Neural progenitor cell (in vitro differentiated cells): ENCODE measurements at regions not wholly inside any gene's neighbourhood (a gene's known extent, or its start where the extent isn't known, plus 50 kb on each side); places are given as distances from the start of the nearest gene placed in this dataset.
A peak's percentile ranks its signal among the peaks of the same experiment; 100 is the strongest.

ENCODE experiments used
- DNase-seq: peaks from one replicate; pipeline ENCODE4 v3.0.0-alpha.2; 2016; ENCODE audit warnings: low spot score
- H2AFZ ChIP-seq: fragments of 200-600 bp; sonication (generic); replicated peaks from 2 replicates; pipeline ENCODE4 v1.6.1; 2016; ENCODE audit warnings: antibody characterized with exemption
- H3F3A ChIP-seq: fragments of 200-600 bp; sonication (generic); 2 replicates; pipeline ENCODE4 v1.6.1; 2016; ENCODE audit warnings: antibody characterized with exemption, low read depth
- H3K27ac ChIP-seq: fragments of 200-600 bp; sonication (generic); 2 replicates; pipeline ENCODE4 v1.5.1; 2016; ENCODE audit warnings: mild to moderate bottlenecking
- H3K27me3 ChIP-seq: fragments of 200-600 bp; sonication (generic); 2 replicates; pipeline ENCODE4 v1.6.1; 2016; ENCODE audit warnings: mild to moderate bottlenecking, moderate library complexity
- H3K36me3 ChIP-seq: fragments of 200-600 bp; sonication (generic); 2 replicates; pipeline ENCODE4 v1.5.1; 2016
- H3K4me1 ChIP-seq: fragments of 200-600 bp; sonication (generic); 2 replicates; pipeline ENCODE4 v1.6.1; 2016; ENCODE audit warnings: mixed run types
- H3K4me2 ChIP-seq: fragments of 200-600 bp; sonication (generic); 2 replicates; pipeline ENCODE4 v1.6.1; 2016
- H3K4me3 ChIP-seq: fragments of 200-600 bp; sonication (generic); 2 replicates; pipeline ENCODE4 v1.5.1; 2016
- H3K79me2 ChIP-seq: fragments of 200-600 bp; sonication (generic); 2 replicates; pipeline ENCODE4 v1.6.1; 2016; ENCODE audit warnings: low read depth
- H3K9ac ChIP-seq: fragments of 200-600 bp; sonication (generic); 2 replicates; pipeline ENCODE4 v1.6.1; 2016
- H3K9me3 ChIP-seq: fragments of 200-600 bp; sonication (generic); 2 replicates; pipeline ENCODE4 v1.5.1; 2016; ENCODE audit warnings: low read depth
- H4K20me1 ChIP-seq: fragments of 200-600 bp; sonication (generic); 2 replicates; pipeline ENCODE4 v1.6.1; 2016; ENCODE audit warnings: low read depth
- H3K27ac Mint-ChIP-seq: 3 replicates; pipeline ENCODE4 v1.8.0; 2021; ENCODE audit warnings: mixed read lengths
- H3K27me3 Mint-ChIP-seq: 2 replicates; pipeline ENCODE4 v1.8.0; 2022; ENCODE audit warnings: low read depth, mild to moderate bottlenecking, inconsistent platforms, moderate library complexity, mixed read lengths; ENCODE audit not compliant: insufficient read depth
- H3K36me3 Mint-ChIP-seq: 3 replicates; pipeline ENCODE4 v1.8.0; 2021; ENCODE audit warnings: mixed read lengths
- H3K4me1 Mint-ChIP-seq: 3 replicates; pipeline ENCODE4 v1.8.0; 2021; ENCODE audit warnings: mixed read lengths
- H3K4me3 Mint-ChIP-seq: 3 replicates; pipeline ENCODE4 v1.8.0; 2021; ENCODE audit warnings: mild to moderate bottlenecking, moderate library complexity, mixed read lengths
- H3K9me3 Mint-ChIP-seq: 3 replicates; pipeline ENCODE4 v1.8.0; 2020; ENCODE audit warnings: mixed read lengths
- CTCF ChIP-seq: fragments of 200-600 bp; sonication (generic); IDR thresholded peaks from 2 replicates; pipeline ENCODE4 v1.5.1; 2017; ENCODE audit warnings: antibody characterized with exemption, mild to moderate bottlenecking
- EZH2 ChIP-seq: fragments of 200-600 bp; sonication (generic); IDR thresholded peaks from 2 replicates; pipeline ENCODE4 v1.6.1; 2017; ENCODE audit warnings: antibody characterized with exemption, mild to moderate bottlenecking, moderate library complexity
- EZH2phosphoT487 ChIP-seq: fragments of 200-600 bp; sonication (generic); IDR thresholded peaks from 2 replicates; pipeline ENCODE4 v1.6.1; 2017; ENCODE audit warnings: antibody characterized with exemption

GRCh38 chrX:20363275-20363674 is 96.6 kb upstream of the RPS6KA3 start:
- Histone ChIP-seq H3K9me3 (peaks cover 4% of the 10 kb centered on the region), H3K36me3 (no peaks in the 10 kb centered on the region), H3F3A (no peaks in the 10 kb centered on the region), H2AFZ (no peak overlapping the region), H4K20me1 (no peaks in the 10 kb centered on the region), H3K4me1 (peaks cover 19% of the 10 kb centered on the region), H3K79me2 (no peaks in the 10 kb centered on the region), H3K27ac (no peak overlapping the region), H3K4me3 (no peak overlapping the region), H3K27me3 (no peaks in the 10 kb centered on the region), H3K9ac (no peak overlapping the region), H3K4me2 (no peak overlapping the region)
- Mint-ChIP-seq H3K27ac (peak overlapping the region; percentile 22), H3K36me3 (no peaks in the 10 kb centered on the region), H3K4me3 (no peak overlapping the region), H3K9me3 (peaks cover 5% of the 10 kb centered on the region), H3K27me3 (peaks cover 4% of the 10 kb centered on the region), H3K4me1 (peaks cover 25% of the 10 kb centered on the region)
- TF ChIP-seq CTCF (no peak), EZH2 (no peak), EZH2phosphoT487 (no peak)
- no peak for DNase-seq

- Histone ChIP-seq H3K27me3 (no peaks in the 10 kb centered on the region), H3K79me2 (no peaks in the 10 kb centered on the region), H3K4me1 (peaks cover 19% of the 10 kb centered on the region), H4K20me1 (no peaks in the 10 kb centered on the region), H3K9ac (no peak overlapping the region), H3K4me3 (no peak overlapping the region), H3K27ac (no peak overlapping the region), H3F3A (no peaks in the 10 kb centered on the region), H3K9me3 (peaks cover 4% of the 10 kb centered on the region), H3K4me2 (peak overlapping the region; percentile 54), H2AFZ (peak overlapping the region; percentile 55), H3K36me3 (no peaks in the 10 kb centered on the region)
- no peak overlapping the region for H3K4me3 Mint-ChIP-seq
- TF ChIP-seq CTCF = no peak
- no peak for TF ChIP-seq EZH2
- no peak for TF ChIP-seq EZH2phosphoT487
- peak; percentile 1 for DNase-seq
- H3K27ac Mint-ChIP-seq = peak overlapping the region; percentile 22
- peaks cover 5% of the 10 kb centered on the region for H3K9me3 Mint-ChIP-seq
- H3K36me3 Mint-ChIP-seq = no peaks in the 10 kb centered on the region
- H3K4me1 Mint-ChIP-seq = peaks cover 25% of the 10 kb centered on the region
- H3K27me3 Mint-ChIP-seq = peaks cover 4% of the 10 kb centered on the region
These were observed 95.9 kb upstream of the RPS6KA3 start for GRCh38 chrX:20362268-20363267.

DNA sequence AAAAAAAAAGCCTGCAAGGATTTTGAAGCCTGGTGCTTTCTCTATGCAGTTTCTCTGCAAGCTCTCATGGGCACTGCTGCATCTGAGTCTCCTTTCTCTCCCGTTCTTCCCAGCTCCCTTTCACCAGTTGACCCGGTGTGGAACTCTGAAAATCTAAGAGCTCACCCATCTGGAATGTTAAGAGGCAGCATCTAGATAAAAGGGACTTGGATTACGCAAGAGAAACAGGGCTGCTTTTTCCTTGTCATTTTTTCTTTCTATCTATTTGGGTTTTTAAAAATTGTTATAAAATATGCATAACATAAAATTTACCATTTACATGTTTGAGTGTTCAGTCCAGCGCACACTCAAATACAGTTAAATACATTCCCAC is 95.2 kb upstream of the RPS6KA3 start:
- TF ChIP-seq EZH2 = no peak
- no peak for TF ChIP-seq CTCF
- peaks cover 4% of the 10 kb centered on the region for H3K27me3 Mint-ChIP-seq
- no peaks in the 10 kb centered on the region for H4K20me1 ChIP-seq
- peak overlapping the region; percentile 54 for H3K4me2 ChIP-seq
- peak; percentile 27 for DNase-seq
- H3K4me3 ChIP-seq = no peak overlapping the region
- no peaks in the 10 kb centered on the region for H3F3A ChIP-seq
- no peak overlapping the region for H3K4me3 Mint-ChIP-seq
- H3K79me2 ChIP-seq = no peaks in the 10 kb centered on the region
- H3K36me3 ChIP-seq = no peaks in the 10 kb centered on the region
- H3K27ac Mint-ChIP-seq = no peak overlapping the region
- H3K27ac ChIP-seq = no peak overlapping the region
- H2AFZ ChIP-seq = no peak overlapping the region
- peaks cover 4% of the 10 kb centered on the region for H3K9me3 ChIP-seq
- peaks cover 19% of the 10 kb centered on the region for H3K4me1 ChIP-seq
- H3K9me3 Mint-ChIP-seq = peaks cover 2% of the 10 kb centered on the region
- H3K9ac ChIP-seq = no peak overlapping the region
- peaks cover 25% of the 10 kb centered on the region for H3K4me1 Mint-ChIP-seq
- no peaks in the 10 kb centered on the region for H3K27me3 ChIP-seq
- no peaks in the 10 kb centered on the region for H3K36me3 Mint-ChIP-seq
